Neural progenitor cell (in vitro differentiated cells): ENCODE measurements at regions not wholly inside any gene's neighbourhood (a gene's known extent, or its start where the extent isn't known, plus 50 kb on each side); places are given as distances from the start of the nearest gene placed in this dataset.

Experiments
- EZH2 ChIP-seq: fragments of 200-600 bp; sonication (generic); IDR thresholded peaks from 2 replicates; pipeline ENCODE4 v1.6.1; 2017; ENCODE audit warnings: antibody characterized with exemption, mild to moderate bottlenecking, moderate library complexity
- EZH2phosphoT487 ChIP-seq: fragments of 200-600 bp; sonication (generic); IDR thresholded peaks from 2 replicates; pipeline ENCODE4 v1.6.1; 2017; ENCODE audit warnings: antibody characterized with exemption
- TF ChIP-seq, protein P1 (sequence below): fragments of 200-600 bp; sonication (generic); IDR thresholded peaks from 2 replicates; pipeline ENCODE4 v1.5.1; 2017; ENCODE audit warnings: antibody characterized with exemption, mild to moderate bottlenecking

DNA sequence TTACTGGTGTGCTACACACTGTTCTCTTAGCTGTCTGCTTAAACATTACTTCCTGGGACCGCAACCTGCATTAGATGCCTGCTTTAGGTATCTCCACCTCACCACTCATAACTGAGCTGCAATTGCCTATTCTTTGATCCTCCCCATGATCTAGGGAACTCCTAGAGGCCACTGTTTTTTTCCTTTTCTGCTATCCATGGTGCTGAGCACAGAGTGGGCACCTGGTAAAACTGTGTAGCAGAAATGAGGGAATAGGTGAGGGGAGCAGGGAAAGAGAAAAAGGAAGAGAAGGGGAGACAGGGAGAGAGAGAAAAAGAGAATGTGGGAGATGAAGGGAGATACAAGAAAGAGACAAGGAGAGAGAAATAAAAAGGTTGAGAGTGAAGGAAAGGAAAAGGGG, 434.9 kb downstream of the ADRA2A start:
- TF ChIP-seq, protein P1, sequence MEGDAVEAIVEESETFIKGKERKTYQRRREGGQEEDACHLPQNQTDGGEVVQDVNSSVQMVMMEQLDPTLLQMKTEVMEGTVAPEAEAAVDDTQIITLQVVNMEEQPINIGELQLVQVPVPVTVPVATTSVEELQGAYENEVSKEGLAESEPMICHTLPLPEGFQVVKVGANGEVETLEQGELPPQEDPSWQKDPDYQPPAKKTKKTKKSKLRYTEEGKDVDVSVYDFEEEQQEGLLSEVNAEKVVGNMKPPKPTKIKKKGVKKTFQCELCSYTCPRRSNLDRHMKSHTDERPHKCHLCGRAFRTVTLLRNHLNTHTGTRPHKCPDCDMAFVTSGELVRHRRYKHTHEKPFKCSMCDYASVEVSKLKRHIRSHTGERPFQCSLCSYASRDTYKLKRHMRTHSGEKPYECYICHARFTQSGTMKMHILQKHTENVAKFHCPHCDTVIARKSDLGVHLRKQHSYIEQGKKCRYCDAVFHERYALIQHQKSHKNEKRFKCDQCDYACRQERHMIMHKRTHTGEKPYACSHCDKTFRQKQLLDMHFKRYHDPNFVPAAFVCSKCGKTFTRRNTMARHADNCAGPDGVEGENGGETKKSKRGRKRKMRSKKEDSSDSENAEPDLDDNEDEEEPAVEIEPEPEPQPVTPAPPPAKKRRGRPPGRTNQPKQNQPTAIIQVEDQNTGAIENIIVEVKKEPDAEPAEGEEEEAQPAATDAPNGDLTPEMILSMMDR = peak; percentile 22
- TF ChIP-seq EZH2 (no peak), EZH2phosphoT487 (no peak)
